OCI-LY1 (cell line): ENCODE measurements at regions not wholly inside any gene's neighbourhood (a gene's known extent, or its start where the extent isn't known, plus 50 kb on each side); places are given as distances from the start of the nearest gene placed in this dataset.

Experiments used
- H2AFZ ChIP-seq: fragments of 200-600 bp; sonication (generic), shearing (Covaris generic); 2 replicates; pipeline ENCODE4 v1.6.0; 2014; ENCODE audit warnings: antibody characterized with exemption, mild to moderate bottlenecking, low read length
- H3F3A ChIP-seq: fragments of 200-600 bp; sonication (generic), shearing (Covaris generic); 2 replicates; pipeline ENCODE4 v1.6.0; 2014; ENCODE audit warnings: mild to moderate bottlenecking, antibody characterized with exemption, low read length, moderate library complexity; ENCODE audit not compliant: insufficient read depth
- H3K27ac ChIP-seq: fragments of 200-600 bp; sonication (generic); 2 replicates; pipeline ENCODE4 v1.5.1; 2014; ENCODE audit warnings: low read length, mixed run types, mild to moderate bottlenecking, low read depth; ENCODE audit not compliant: poor library complexity, severe bottlenecking
- H3K27me3 ChIP-seq: fragments of 200-600 bp; sonication (generic); 2 replicates; pipeline ENCODE4 v1.6.0; 2014; ENCODE audit warnings: antibody characterized with exemption, mild to moderate bottlenecking, low read length, moderate library complexity; ENCODE audit not compliant: insufficient read depth
- H3K36me3 ChIP-seq: fragments of 200-600 bp; sonication (generic); 2 replicates; pipeline ENCODE4 v1.6.1; 2014; ENCODE audit warnings: mild to moderate bottlenecking, antibody characterized with exemption, low read length, moderate library complexity, mixed read lengths; ENCODE audit not compliant: insufficient read depth
- H3K4me1 ChIP-seq: fragments of 200-600 bp; sonication (generic); 2 replicates; pipeline ENCODE4 v1.5.1; 2014; ENCODE audit warnings: mild to moderate bottlenecking, low read length, moderate library complexity; ENCODE audit not compliant: insufficient read depth, severe bottlenecking
- H3K4me2 ChIP-seq: fragments of 200-600 bp; sonication (generic), shearing (Covaris generic); 2 replicates; pipeline ENCODE4 v1.6.1; 2014; ENCODE audit warnings: low read length
- H3K4me3 ChIP-seq: fragments of 200-600 bp; sonication (generic); 2 replicates; pipeline ENCODE4 v1.5.1; 2014; ENCODE audit warnings: low read length, low read depth, mild to moderate bottlenecking, mixed read lengths; ENCODE audit not compliant: poor library complexity, severe bottlenecking
- H3K79me2 ChIP-seq: fragments of 200-600 bp; shearing (Covaris generic); 2 replicates; pipeline ENCODE4 v1.6.1; 2016; ENCODE audit warnings: mixed run types, low read length, mixed read lengths; ENCODE audit not compliant: insufficient read depth
- H3K9ac ChIP-seq: fragments of 200-600 bp; sonication (generic), shearing (Covaris generic); 2 replicates; pipeline ENCODE4 v1.6.1; 2014; ENCODE audit warnings: mild to moderate bottlenecking, low read length, mixed read lengths
- H3K9me2 ChIP-seq: fragments of 200-600 bp; sonication (generic), shearing (Covaris generic); 2 replicates; pipeline ENCODE4 v1.6.1; 2014; ENCODE audit warnings: low read depth, mild to moderate bottlenecking, low read length, mixed read lengths
- H3K9me3 ChIP-seq: fragments of 200-600 bp; shearing (Covaris generic); 2 replicates; pipeline ENCODE4 v1.6.1; 2014; ENCODE audit warnings: low read length, mixed read lengths
- H4K20me1 ChIP-seq: fragments of 200-600 bp; sonication (generic), shearing (Covaris generic); 2 replicates; pipeline ENCODE4 v1.6.0; 2016; ENCODE audit warnings: mild to moderate bottlenecking, low read length; ENCODE audit not compliant: insufficient read depth
- EZH2 ChIP-seq: fragments of 200-600 bp; sonication (generic), shearing (Covaris generic); IDR thresholded peaks from 2 replicates; pipeline ENCODE4 v1.8.0; 2017; ENCODE audit warnings: borderline replicate concordance, mixed run types, mild to moderate bottlenecking, antibody characterized with exemption, low read length, moderate library complexity, mixed read lengths
- TF ChIP-seq, protein P1 (sequence below): fragments of 200-600 bp; sonication (generic), shearing (Covaris generic); IDR thresholded peaks from 2 replicates; pipeline ENCODE4 v1.5.1; 2017; ENCODE audit warnings: mild to moderate bottlenecking, antibody characterized with exemption, low read length, moderate library complexity, mixed read lengths

GRCh38 chr2:31778153-31778552, 197.4 kb upstream of the SRD5A2 start:
- no peaks in the 10 kb centered on the region for H3K27me3 ChIP-seq
- no peak overlapping the region for H3K4me3 ChIP-seq
- TF ChIP-seq, protein P1, sequence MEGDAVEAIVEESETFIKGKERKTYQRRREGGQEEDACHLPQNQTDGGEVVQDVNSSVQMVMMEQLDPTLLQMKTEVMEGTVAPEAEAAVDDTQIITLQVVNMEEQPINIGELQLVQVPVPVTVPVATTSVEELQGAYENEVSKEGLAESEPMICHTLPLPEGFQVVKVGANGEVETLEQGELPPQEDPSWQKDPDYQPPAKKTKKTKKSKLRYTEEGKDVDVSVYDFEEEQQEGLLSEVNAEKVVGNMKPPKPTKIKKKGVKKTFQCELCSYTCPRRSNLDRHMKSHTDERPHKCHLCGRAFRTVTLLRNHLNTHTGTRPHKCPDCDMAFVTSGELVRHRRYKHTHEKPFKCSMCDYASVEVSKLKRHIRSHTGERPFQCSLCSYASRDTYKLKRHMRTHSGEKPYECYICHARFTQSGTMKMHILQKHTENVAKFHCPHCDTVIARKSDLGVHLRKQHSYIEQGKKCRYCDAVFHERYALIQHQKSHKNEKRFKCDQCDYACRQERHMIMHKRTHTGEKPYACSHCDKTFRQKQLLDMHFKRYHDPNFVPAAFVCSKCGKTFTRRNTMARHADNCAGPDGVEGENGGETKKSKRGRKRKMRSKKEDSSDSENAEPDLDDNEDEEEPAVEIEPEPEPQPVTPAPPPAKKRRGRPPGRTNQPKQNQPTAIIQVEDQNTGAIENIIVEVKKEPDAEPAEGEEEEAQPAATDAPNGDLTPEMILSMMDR, result no peak
- no peak overlapping the region for H2AFZ ChIP-seq
- H3K36me3 ChIP-seq, result no peaks in the 10 kb centered on the region
- no peaks in the 10 kb centered on the region for H3F3A ChIP-seq
- H3K4me2 ChIP-seq, result no peak overlapping the region
- no peak overlapping the region for H3K27ac ChIP-seq
- no peaks in the 10 kb centered on the region for H4K20me1 ChIP-seq
- no peaks in the 10 kb centered on the region for H3K79me2 ChIP-seq
- no peaks in the 10 kb centered on the region for H3K9me3 ChIP-seq
- H3K4me1 ChIP-seq, result no peaks in the 10 kb centered on the region
- H3K9me2 ChIP-seq, result no peaks in the 10 kb centered on the region
- no peak overlapping the region for H3K9ac ChIP-seq

- Histone ChIP-seq H3K27ac (no peak overlapping the region), H3K9ac (no peak overlapping the region), H3K9me2 (no peaks in the 10 kb centered on the region), H3F3A (no peaks in the 10 kb centered on the region), H3K4me3 (no peak overlapping the region), H3K27me3 (no peaks in the 10 kb centered on the region), H3K9me3 (no peaks in the 10 kb centered on the region), H3K36me3 (no peaks in the 10 kb centered on the region), H3K4me1 (no peaks in the 10 kb centered on the region), H3K79me2 (no peaks in the 10 kb centered on the region), H4K20me1 (no peaks in the 10 kb centered on the region), H3K4me2 (no peak overlapping the region), H2AFZ (no peak overlapping the region)
- no peak for TF ChIP-seq EZH2
- TF ChIP-seq, protein P1, result no peak
These were observed 190.0 kb upstream of the SRD5A2 start for GRCh38 chr2:31770741-31771140.

DNA sequence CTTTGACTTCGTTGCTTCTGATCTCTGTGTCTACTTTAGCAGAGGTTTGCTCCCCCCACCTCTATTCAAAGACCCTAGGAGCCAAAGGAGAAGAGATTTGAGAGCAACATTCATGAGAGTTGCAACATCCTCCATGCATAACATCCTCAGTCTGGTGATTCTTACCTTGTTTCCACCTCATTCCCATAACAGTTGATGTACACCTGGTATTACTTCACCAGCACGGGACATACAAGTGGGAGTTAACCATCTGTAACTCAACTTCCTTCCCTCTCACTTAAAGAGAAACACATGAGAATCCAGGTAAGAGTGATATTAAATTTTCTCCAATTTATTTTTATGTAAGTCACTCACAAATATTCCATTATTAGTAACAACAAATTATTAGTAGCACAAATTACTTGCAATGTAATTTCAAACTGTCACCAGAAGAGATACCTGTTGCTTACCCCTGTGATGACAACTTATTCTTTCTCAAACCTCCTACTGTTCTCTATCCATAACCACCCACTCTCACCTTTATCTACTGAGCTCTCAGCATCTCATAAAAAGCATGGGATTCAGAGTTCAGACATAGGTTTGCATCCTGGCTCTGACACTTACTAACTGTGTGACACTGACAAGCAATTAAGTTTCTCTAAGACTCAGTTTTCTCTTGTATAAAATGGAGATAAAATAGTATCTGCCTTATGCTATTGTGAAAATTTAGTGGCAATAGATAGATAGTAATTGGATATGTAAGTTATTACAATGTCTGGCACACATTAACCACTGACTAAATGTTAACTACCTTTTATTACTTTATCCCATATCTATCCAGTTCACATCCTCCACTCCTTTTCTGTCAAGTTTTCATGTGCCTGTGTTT, 184.6 kb upstream of the SRD5A2 start:
- no peaks in the 10 kb centered on the region for H3K9me3 ChIP-seq
- H3K4me2 ChIP-seq, result no peak overlapping the region
- no peaks in the 10 kb centered on the region for H3K27me3 ChIP-seq
- TF ChIP-seq EZH2, result no peak
- TF ChIP-seq, protein P1, result no peak
- H3K9me2 ChIP-seq, result no peaks in the 10 kb centered on the region
- H4K20me1 ChIP-seq, result no peaks in the 10 kb centered on the region
- no peak overlapping the region for H3K27ac ChIP-seq
- no peak overlapping the region for H3K9ac ChIP-seq
- H3K4me1 ChIP-seq, result no peaks in the 10 kb centered on the region
- H3K79me2 ChIP-seq, result no peaks in the 10 kb centered on the region
- no peak overlapping the region for H2AFZ ChIP-seq
- H3F3A ChIP-seq, result no peaks in the 10 kb centered on the region
- no peaks in the 10 kb centered on the region for H3K36me3 ChIP-seq
- H3K4me3 ChIP-seq, result no peak overlapping the region
